IMR-90 (cell line): ENCODE measurements at regions not wholly inside any gene's neighbourhood (a gene's known extent, or its start where the extent isn't known, plus 50 kb on each side); places are given as distances from the start of the nearest gene placed in this dataset.

Source experiments
- NFE2L2 ChIP-seq: fragments of 150-350 bp; IDR thresholded peaks from 2 replicates; pipeline ENCODE4 v1.6.1; 2016; ENCODE audit warnings: low read depth, mild to moderate bottlenecking, low read length
- RFX5 ChIP-seq: IDR thresholded peaks from 2 replicates; pipeline ENCODE4 v1.8.0; 2012; ENCODE audit warnings: low read depth, mild to moderate bottlenecking, low read length, moderate library complexity
- TF ChIP-seq, protein P1 (sequence below): conservative IDR thresholded peaks from 2 replicates; pipeline ENCODE4 v1.5.1; 2012; ENCODE audit warnings: mild to moderate bottlenecking, low read depth, low read length, improper control_type of control experiment

DNA sequence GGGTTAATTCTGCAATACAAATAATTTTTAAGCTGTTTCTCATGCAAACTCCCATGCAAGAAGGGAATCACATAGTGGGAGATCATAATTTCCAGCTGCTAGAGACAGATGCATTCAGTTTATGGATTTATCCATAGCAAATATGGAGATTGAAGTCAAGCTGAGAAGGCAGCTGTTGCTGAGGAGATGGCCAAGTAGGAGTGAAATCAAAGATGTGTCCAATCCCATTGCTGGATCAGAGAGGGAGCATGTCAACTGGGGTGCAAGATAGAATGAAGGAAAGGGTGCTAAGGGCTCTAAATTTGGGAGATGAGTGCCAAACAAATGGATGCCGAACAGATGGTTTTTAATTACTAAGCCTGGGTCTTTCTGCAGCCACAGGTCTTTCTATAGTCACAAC lies 504.5 kb downstream of the NFIB start:
- TF ChIP-seq, protein P1, sequence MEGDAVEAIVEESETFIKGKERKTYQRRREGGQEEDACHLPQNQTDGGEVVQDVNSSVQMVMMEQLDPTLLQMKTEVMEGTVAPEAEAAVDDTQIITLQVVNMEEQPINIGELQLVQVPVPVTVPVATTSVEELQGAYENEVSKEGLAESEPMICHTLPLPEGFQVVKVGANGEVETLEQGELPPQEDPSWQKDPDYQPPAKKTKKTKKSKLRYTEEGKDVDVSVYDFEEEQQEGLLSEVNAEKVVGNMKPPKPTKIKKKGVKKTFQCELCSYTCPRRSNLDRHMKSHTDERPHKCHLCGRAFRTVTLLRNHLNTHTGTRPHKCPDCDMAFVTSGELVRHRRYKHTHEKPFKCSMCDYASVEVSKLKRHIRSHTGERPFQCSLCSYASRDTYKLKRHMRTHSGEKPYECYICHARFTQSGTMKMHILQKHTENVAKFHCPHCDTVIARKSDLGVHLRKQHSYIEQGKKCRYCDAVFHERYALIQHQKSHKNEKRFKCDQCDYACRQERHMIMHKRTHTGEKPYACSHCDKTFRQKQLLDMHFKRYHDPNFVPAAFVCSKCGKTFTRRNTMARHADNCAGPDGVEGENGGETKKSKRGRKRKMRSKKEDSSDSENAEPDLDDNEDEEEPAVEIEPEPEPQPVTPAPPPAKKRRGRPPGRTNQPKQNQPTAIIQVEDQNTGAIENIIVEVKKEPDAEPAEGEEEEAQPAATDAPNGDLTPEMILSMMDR = no peak
- TF ChIP-seq NFE2L2 = no peak
- no peak for TF ChIP-seq RFX5
